ENCODE measurements at regions not wholly inside any gene's neighbourhood (a gene's known extent, or its start where the extent isn't known, plus 50 kb on each side); places are given as distances from the start of the nearest gene placed in this dataset.
"Not testable (repeated sequence)": the region's sequence is repeated elsewhere in the genome, so short reads cannot be mapped to it uniquely, and the experiment has no call there.

GRCh38 chr20:16865406-16865805 lies 117.2 kb downstream of the OTOR start:
- intact Hi-C loops (cut with DNase I) = no loop called here
- no peak overlapping the region for H3K4me3 ChIP-seq
- TF ChIP-seq POLR2AphosphoS5 (IDR thresholded peaks at IDR 0.05) (no peak), CTCF (IDR thresholded peaks at IDR 0.05) (no peak), POLR2A (IDR thresholded peaks at IDR 0.05) (no peak)
- H3K4me1 ChIP-seq (replicated peaks) = no peaks in the 10 kb centered on the region
- DNase-seq (ENCODE audit: low spot score) = no peak
- H3K9me3 ChIP-seq = no peaks in the 10 kb centered on the region
- 33% methylated on average over 2 of the region's 2 CpGs for WGBS
- H3K27ac ChIP-seq = no peak overlapping the region
- H3K36me3 ChIP-seq = no peaks in the 10 kb centered on the region
- H3K27me3 ChIP-seq (replicated peaks; ENCODE audit: insufficient read depth) = no peaks in the 10 kb centered on the region

GRCh38 chr20:16873124-16873523 lies 125.0 kb downstream of the OTOR start:
- H3K4me3 ChIP-seq; H3K27ac ChIP-seq; H3K9me3 ChIP-seq; intact Hi-C loops (cut with DNase I); H3K36me3 ChIP-seq; H3K4me1 ChIP-seq (replicated peaks); H3K27me3 ChIP-seq (replicated peaks; ENCODE audit: insufficient read depth); DNase-seq (ENCODE audit: low spot score): not testable (repeated sequence)
- WGBS = 98% methylated on average over 4 of the region's 4 CpGs

GRCh38 chr20:16877053-16877554 lies 128.9 kb downstream of the OTOR start:
- Histone ChIP-seq H3K27ac (no peak overlapping the region), H3K4me3 (no peak overlapping the region), H3K27me3 (replicated peaks; ENCODE audit: insufficient read depth) (no peaks in the 10 kb centered on the region), H3K4me1 (replicated peaks) (no peaks in the 10 kb centered on the region), H3K36me3 (no peaks in the 10 kb centered on the region), H3K9me3 (no peaks in the 10 kb centered on the region)
- DNase-seq (ENCODE audit: low spot score) = no peak
- intact Hi-C loops (cut with DNase I) = no loop called here
- TF ChIP-seq CTCF (IDR thresholded peaks at IDR 0.05) = no peak
- no peak for TF ChIP-seq POLR2A (IDR thresholded peaks at IDR 0.05)
- no peak for TF ChIP-seq POLR2AphosphoS5 (IDR thresholded peaks at IDR 0.05)
- 27% methylated on average over 2 of the region's 2 CpGs for WGBS

- no peaks in the 10 kb centered on the region for H3K9me3 ChIP-seq
- no peak overlapping the region for H3K4me3 ChIP-seq
- DNase-seq (ENCODE audit: low spot score) = no peak
- H3K27ac ChIP-seq = no peak overlapping the region
- no peak for TF ChIP-seq POLR2AphosphoS5 (IDR thresholded peaks at IDR 0.05)
- TF ChIP-seq CTCF (IDR thresholded peaks at IDR 0.05) = no peak
- no peak for TF ChIP-seq POLR2A (IDR thresholded peaks at IDR 0.05)
- no peaks in the 10 kb centered on the region for H3K4me1 ChIP-seq (replicated peaks)
- H3K36me3 ChIP-seq = no peaks in the 10 kb centered on the region
- no peaks in the 10 kb centered on the region for H3K27me3 ChIP-seq (replicated peaks; ENCODE audit: insufficient read depth)
- intact Hi-C loops (cut with DNase I) = no loop called here
These were observed 137.6 kb downstream of the OTOR start for GRCh38 chr20:16885746-16886145.

GRCh38 chr20:16898433-16898832 lies 150.3 kb downstream of the OTOR start:
- Histone ChIP-seq H3K36me3 (no peaks in the 10 kb centered on the region), H3K9me3 (no peaks in the 10 kb centered on the region), H3K4me1 (replicated peaks) (no peaks in the 10 kb centered on the region), H3K27me3 (replicated peaks; ENCODE audit: insufficient read depth) (no peaks in the 10 kb centered on the region), H3K27ac (no peak overlapping the region), H3K4me3 (no peak overlapping the region)
- intact Hi-C loops (cut with DNase I) = no loop called here
- WGBS = 39% methylated on average over 4 of the region's 4 CpGs
- TF ChIP-seq CTCF (IDR thresholded peaks at IDR 0.05) (no peak), POLR2A (IDR thresholded peaks at IDR 0.05) (no peak), POLR2AphosphoS5 (IDR thresholded peaks at IDR 0.05) (no peak)
- DNase-seq (ENCODE audit: low spot score) = no peak
